SK-MEL-5 (cell line): ENCODE measurements at regions not wholly inside any gene's neighbourhood (a gene's known extent, or its start where the extent isn't known, plus 50 kb on each side); places are given as distances from the start of the nearest gene placed in this dataset.
A peak's percentile ranks its signal among the peaks of the same experiment; 100 is the strongest.

ENCODE experiments used
- DNase-seq: peaks from one replicate; pipeline ENCODE4 v3.0.0-alpha.2; 2016; ENCODE audit warnings: low read depth, low spot score
- in situ Hi-C: cut with HindIII; loops from 2 replicates; pipeline ENCODE4 v1.10.0; 2016; ENCODE audit warnings: low sequenced_read_pairs, high pct_unique_total_duplicates, low pct_unique_long_range_greater_than_20kb

DNA sequence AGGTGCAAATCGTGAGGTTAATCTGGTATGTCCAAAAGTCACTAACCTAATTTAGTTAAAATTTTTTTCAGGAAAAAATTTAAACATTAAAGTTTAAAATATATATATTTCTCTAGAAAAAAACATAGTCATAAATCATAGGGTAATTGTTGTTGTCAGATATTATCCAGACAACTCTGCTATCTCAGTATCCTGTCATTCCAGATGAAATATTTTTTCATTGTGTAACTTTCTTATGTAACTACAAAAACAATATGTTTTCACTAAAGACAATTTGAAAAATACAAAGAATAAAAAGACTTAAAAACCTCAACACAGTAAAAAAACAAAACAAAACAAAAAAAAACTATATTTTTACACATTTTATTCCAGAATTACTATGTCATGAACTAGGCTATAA is 57.6 kb downstream of the TENT5A start:
- in situ Hi-C loops: no loop called here
- no peak for DNase-seq

- in situ Hi-C loops: no loop called here
- peak; percentile 9 for DNase-seq
Measured at GRCh38 chr6:81694207-81694606, 58.3 kb downstream of the TENT5A start.

DNA sequence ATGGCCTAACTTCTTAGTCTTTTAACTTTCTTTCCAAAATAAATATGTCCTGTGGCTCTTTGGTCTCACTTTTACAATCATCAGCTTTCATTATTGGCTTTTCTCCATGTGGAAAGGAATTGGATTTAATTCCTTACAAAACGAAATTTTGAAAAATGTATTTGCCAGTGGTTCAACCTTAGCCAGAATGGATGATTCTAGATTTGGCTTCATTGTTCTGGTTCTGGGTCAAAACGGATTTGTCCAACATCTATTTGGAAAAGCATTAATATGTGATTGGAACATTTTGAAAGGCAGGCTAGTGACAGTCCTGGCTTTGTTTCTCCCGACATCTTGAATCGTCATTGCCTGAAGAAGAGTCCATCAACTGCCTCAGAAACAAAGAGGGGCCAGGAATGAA is 59.2 kb downstream of the TENT5A start:
- in situ Hi-C loops: no loop called here
- peak; percentile 59 for DNase-seq

DNA sequence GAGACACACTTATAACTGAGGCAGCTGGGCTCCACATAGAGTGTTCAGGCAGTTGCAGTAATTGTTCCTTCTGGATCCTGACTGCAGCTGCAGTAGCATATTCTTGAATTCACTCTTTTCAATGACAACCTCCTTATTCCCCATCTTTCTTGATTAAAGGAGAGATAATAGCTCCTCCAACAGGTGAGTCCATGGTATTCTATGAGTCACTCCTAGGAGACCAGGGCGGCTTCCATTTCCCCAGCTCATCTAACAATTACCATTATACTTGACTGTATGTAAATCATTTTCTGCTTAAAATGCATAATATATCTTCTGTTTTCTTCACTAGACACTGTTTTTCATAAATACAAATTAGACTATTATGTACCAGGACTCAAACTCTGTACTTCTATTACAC is 62.4 kb downstream of the TENT5A start:
- DNase-seq: no peak
- in situ Hi-C loops: no loop called here

GRCh38 chr6:81689580-81689979 is 62.9 kb downstream of the TENT5A start:
- in situ Hi-C loops: no loop called here
- DNase-seq: no peak

DNA sequence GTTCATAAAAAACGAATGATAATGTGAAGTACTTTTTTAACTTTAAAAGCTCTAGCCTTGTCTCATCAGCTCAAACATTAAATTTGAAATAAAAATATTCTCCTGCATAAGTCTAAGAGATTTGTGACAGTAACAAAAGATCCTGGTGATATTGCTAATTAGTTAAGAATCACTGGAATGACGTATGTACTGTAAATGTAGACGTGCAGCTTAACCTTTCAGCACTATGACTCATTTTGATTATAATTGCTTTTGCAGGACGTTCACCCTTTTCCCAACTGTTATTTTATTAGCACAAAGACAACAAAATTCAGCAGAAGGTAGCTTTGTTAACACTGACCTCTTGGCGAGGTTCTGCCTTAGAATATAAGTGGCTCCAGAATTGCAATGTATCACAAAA is 68.6 kb downstream of the TENT5A start:
- in situ Hi-C loops: no loop called here
- peak; percentile 43 for DNase-seq

GRCh38 chr6:81682858-81683620 is 69.4 kb downstream of the TENT5A start:
- peak; percentile 29 for DNase-seq
- in situ Hi-C loops: no loop called here

- in situ Hi-C loops: no loop called here
- no peak for DNase-seq
Measured at GRCh38 chr6:81682235-81682795, 70.2 kb downstream of the TENT5A start.

DNA sequence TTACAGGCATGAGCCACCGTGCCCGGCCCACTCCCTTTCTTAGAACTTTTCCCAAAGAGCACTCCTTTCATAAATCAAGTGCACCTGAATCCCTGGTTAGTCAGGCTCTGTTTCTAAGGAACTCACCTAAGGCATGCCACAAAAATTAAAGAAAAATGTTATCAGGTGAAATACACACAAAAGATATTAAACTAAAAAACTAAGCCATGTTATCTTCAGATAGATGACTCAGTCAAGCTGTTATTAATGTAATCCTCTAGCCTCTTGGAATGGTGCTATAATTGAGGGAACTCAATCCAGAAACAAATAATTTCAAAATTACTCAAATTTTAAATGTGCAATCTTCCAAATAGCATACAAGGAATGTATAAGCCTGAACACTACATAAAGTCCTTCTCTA is 83.0 kb downstream of the TENT5A start:
- no peak for DNase-seq
- in situ Hi-C loops: no loop called here

GRCh38 chr6:81668615-81669047 is 83.8 kb downstream of the TENT5A start:
- no peak for DNase-seq
- in situ Hi-C loops: no loop called here

- in situ Hi-C loops: no loop called here
- DNase-seq: no peak
Measured at GRCh38 chr6:81666481-81666880, 86.0 kb downstream of the TENT5A start.

DNA sequence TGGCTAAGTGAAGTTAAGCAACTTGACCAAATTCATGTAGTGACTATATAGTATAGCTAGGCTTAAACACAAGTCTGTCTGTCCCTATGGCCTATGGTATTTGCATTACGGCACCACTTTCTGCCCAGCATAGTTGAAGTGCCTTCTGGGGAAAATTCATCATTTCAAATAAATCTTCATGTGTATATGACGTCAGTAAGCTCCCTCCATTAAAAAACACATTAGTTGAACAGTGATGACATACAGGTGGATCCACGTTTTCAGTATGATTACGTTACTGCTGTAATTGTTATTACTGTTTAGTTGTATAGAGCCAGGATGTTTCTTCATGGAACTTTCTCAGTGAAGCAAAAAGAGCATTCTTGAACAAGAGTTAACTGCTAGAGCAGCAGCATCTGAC is 96.2 kb downstream of the TENT5A start:
- in situ Hi-C loops: no loop called here
- DNase-seq: no peak

DNA sequence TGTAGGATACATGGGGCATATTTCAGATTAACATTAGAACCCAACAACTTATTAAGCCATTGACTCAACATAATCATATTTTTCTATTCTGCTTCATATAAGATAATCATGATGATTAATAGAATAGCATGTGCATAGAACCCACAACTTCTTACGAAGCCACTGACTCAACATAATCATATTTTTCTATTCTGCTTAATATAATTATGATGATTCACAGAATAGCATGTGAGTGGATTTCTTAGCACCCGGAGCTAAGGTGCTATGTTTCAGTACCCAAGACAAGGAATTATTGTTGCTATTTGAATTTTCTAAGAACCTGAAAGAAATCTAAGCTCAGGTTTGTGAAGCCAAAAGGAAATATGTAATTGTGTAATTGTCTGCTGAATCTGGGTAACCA is 96.8 kb downstream of the TENT5A start:
- no peak for DNase-seq
- in situ Hi-C loops: no loop called here

- in situ Hi-C loops: no loop called here
- DNase-seq: no peak
Measured at GRCh38 chr6:81648502-81648901, 104.0 kb downstream of the TENT5A start.

GRCh38 chr6:81643156-81643555 is 109.3 kb downstream of the TENT5A start:
- in situ Hi-C loops: no loop called here
- no peak for DNase-seq

GRCh38 chr6:81640891-81641290 is 111.6 kb downstream of the TENT5A start:
- in situ Hi-C loops: no loop called here
- no peak for DNase-seq

DNA sequence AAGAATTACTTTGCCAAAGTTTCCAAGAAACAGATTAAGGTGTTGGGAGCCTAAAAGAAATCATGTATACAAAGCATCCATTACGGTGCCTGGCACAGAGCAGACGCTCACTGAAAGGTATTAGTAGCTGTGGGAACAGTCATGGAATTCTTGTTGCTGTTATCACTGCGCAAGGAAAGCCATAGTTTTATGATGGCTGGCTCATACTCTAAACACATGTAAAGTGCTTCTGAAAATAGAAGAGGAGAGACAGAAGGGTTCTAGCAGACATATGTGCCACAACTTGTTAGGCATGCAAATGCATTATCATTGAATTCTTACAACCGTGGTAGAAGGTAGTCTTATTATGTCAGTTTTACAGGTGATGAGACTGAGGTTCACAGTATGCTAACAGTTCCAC is 112.4 kb downstream of the TENT5A start:
- in situ Hi-C loops: no loop called here

GRCh38 chr6:81638366-81638765 is 114.1 kb downstream of the TENT5A start:
- DNase-seq: no peak

More for the DNA sequence above, 112.4 kb downstream of the TENT5A start:
- no peak for DNase-seq

DNA sequence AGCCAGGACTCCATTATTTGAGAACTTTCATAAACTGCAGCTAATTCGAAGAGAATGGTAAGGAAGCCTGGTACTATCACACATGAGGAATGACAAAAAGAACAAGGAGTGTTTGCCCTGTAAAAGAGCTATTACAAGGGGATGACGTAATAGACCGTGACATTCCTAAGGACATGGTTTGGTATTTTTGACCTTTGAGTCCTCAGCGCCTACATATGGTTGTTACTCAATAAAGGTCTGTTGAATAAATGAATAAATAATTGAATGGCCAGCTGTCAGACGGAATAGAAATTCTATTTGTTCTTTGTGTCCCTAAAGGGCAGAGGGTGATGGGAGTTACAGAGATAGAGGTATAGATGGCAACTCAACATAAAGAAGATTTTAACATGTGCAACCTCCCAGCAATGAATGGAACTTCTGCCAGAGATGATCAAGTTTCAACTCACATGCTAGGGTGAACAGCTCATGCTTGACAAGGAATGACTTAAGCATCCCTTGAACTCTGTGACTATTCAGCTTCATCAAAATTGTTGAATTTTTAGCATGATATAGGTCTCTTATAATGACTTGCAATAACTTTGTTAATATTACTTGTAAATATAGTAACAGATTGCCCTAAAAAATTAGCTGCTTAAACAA is 115.4 kb downstream of the TENT5A start:
- peak; percentile 93 for DNase-seq

More at GRCh38 chr6:81638366-81638765, 114.1 kb downstream of the TENT5A start:
- in situ Hi-C loops: no loop called here

More for the DNA sequence above, 115.4 kb downstream of the TENT5A start:
- in situ Hi-C loops: no loop called here
